Smooth muscle cell (in vitro differentiated cells): ENCODE measurements at regions not wholly inside any gene's neighbourhood (a gene's known extent, or its start where the extent isn't known, plus 50 kb on each side); places are given as distances from the start of the nearest gene placed in this dataset.

ENCODE experiments used
- DNase-seq: peaks from one replicate; lab custom pipeline; 2025; ENCODE audit not compliant: unreplicated experiment; lab: John Stamatoyannopoulos, UW
- H2AFZ ChIP-seq: fragments of 200-600 bp; sonication (generic); 2 replicates; pipeline ENCODE4 v1.6.0; 2016; ENCODE audit warnings: antibody characterized with exemption, low read depth, mild to moderate bottlenecking
- H3F3A ChIP-seq: fragments of 200-600 bp; sonication (generic); 2 replicates; pipeline ENCODE4 v1.6.0; 2017; ENCODE audit warnings: antibody characterized with exemption, low read depth
- H3K27ac ChIP-seq: fragments of 200-600 bp; sonication (generic); 2 replicates; pipeline ENCODE4 v1.5.1; 2016; ENCODE audit warnings: low read depth, mild to moderate bottlenecking
- H3K27me3 ChIP-seq: fragments of 200-600 bp; sonication (generic); 2 replicates; pipeline ENCODE4 v1.6.1; 2016; ENCODE audit warnings: low read depth, mild to moderate bottlenecking
- H3K36me3 ChIP-seq: fragments of 200-600 bp; sonication (generic); 2 replicates; pipeline ENCODE4 v1.5.1; 2016; ENCODE audit warnings: low read depth
- H3K4me1 ChIP-seq: fragments of 200-600 bp; sonication (generic); 2 replicates; pipeline ENCODE4 v1.5.1; 2016; ENCODE audit warnings: low read depth
- H3K4me2 ChIP-seq: fragments of 200-600 bp; sonication (generic); 2 replicates; pipeline ENCODE4 v1.6.0; 2016; ENCODE audit warnings: mild to moderate bottlenecking
- H3K4me3 ChIP-seq: fragments of 200-600 bp; sonication (generic); 2 replicates; pipeline ENCODE4 v1.5.1; 2016; ENCODE audit warnings: mild to moderate bottlenecking
- H3K79me2 ChIP-seq: fragments of 200-600 bp; sonication (generic); 2 replicates; pipeline ENCODE4 v1.6.0; 2016; ENCODE audit warnings: low read depth, mild to moderate bottlenecking
- H3K9ac ChIP-seq: fragments of 200-600 bp; sonication (generic); 2 replicates; pipeline ENCODE4 v1.6.0; 2016; ENCODE audit warnings: low read depth
- H3K9me3 ChIP-seq: fragments of 200-600 bp; sonication (generic); replicated peaks from 2 replicates; pipeline ENCODE4 v1.5.1; 2016; ENCODE audit warnings: low read depth
- H4K20me1 ChIP-seq: fragments of 200-600 bp; sonication (generic); 2 replicates; pipeline ENCODE4 v1.6.0; 2016; ENCODE audit warnings: low read depth
- CTCF ChIP-seq: fragments of 200-600 bp; sonication (generic); IDR thresholded peaks from 2 replicates; pipeline ENCODE4 v1.5.1; 2017; ENCODE audit warnings: borderline replicate concordance, mild to moderate bottlenecking, antibody characterized with exemption; ENCODE audit not compliant: insufficient read depth, poor library complexity, severe bottlenecking
- WGBS: methylation state at CpG from one replicate; pipeline ENCODE4 v1.1.7; 2016; ENCODE audit warnings: low lambda C conversion rate; 5-methylcytosine and 5-hydroxymethylcytosine counted together

GRCh38 chr2:149894760-149895159 lies 307.2 kb upstream of the MMADHC start:
- no peaks in the 10 kb centered on the region for H4K20me1 ChIP-seq
- no peaks in the 10 kb centered on the region for H3K79me2 ChIP-seq
- no peaks in the 10 kb centered on the region for H3K27me3 ChIP-seq
- 74% methylated on average over 5 of the region's 5 CpGs for WGBS
- no peaks in the 10 kb centered on the region for H3K36me3 ChIP-seq
- no peak overlapping the region for H3K9ac ChIP-seq
- no peaks in the 10 kb centered on the region for H3F3A ChIP-seq
- H3K27ac ChIP-seq: no peak overlapping the region
- no peak overlapping the region for H3K4me2 ChIP-seq
- no peak overlapping the region for H3K4me3 ChIP-seq
- peaks cover 5% of the 10 kb centered on the region for H3K4me1 ChIP-seq
- no peak for DNase-seq
- TF ChIP-seq CTCF: no peak
- no peak overlapping the region for H2AFZ ChIP-seq
- H3K9me3 ChIP-seq: no peaks in the 10 kb centered on the region

DNA sequence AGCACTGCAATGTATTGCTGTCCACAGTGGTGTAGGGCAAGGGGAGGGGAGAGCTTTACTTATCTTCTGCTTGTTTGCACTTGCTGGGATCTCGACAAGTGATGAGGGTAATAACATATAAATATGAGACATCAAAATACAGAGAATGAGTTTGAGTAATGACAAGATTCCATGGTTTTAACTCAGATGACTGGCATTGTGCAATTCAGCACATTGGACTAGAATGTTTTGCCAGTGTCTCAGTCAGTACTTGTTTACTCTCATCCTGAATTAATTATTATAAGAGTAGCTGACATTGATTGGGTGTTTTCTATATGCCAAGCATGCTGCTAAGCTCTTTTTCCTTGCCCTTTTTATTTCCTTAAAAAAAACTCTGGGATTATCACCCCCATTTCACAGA lies 306.7 kb upstream of the MMADHC start:
- no peak overlapping the region for H2AFZ ChIP-seq
- H3K4me2 ChIP-seq: no peak overlapping the region
- no peak overlapping the region for H3K9ac ChIP-seq
- no peaks in the 10 kb centered on the region for H3K4me1 ChIP-seq
- no peak overlapping the region for H3K4me3 ChIP-seq
- H4K20me1 ChIP-seq: no peaks in the 10 kb centered on the region
- no peaks in the 10 kb centered on the region for H3F3A ChIP-seq
- DNase-seq: no peak
- WGBS: 86% methylated on average over 1 of the region's 1 CpG
- H3K27me3 ChIP-seq: no peaks in the 10 kb centered on the region
- H3K79me2 ChIP-seq: no peaks in the 10 kb centered on the region
- no peaks in the 10 kb centered on the region for H3K36me3 ChIP-seq
- TF ChIP-seq CTCF: no peak
- no peak overlapping the region for H3K27ac ChIP-seq
- H3K9me3 ChIP-seq: no peaks in the 10 kb centered on the region

DNA sequence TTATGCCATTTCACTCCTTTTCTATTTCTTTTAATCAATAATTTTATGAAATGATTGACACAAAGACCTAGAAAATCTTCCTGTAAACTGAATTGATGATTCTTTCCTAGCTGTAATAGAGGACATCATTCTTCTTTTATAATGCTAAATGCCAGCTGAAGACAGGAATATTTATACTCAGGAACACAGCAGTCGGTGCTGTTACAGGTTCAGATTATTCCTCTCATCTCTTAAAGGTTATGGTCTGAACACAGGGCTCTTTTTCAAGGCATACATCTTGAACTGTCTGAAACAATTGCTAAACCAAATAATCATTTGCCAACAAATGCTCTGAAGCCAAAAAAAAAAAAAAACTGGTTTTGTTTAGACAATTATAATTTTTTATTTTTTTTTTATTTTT lies 305.0 kb upstream of the MMADHC start:
- WGBS: 93% methylated on average over 1 of the region's 1 CpG
- TF ChIP-seq CTCF: no peak
- H4K20me1 ChIP-seq: no peaks in the 10 kb centered on the region
- no peaks in the 10 kb centered on the region for H3F3A ChIP-seq
- no peaks in the 10 kb centered on the region for H3K27me3 ChIP-seq
- DNase-seq: no peak
- no peaks in the 10 kb centered on the region for H3K4me1 ChIP-seq
- H3K9ac ChIP-seq: no peak overlapping the region
- H3K4me3 ChIP-seq: no peak overlapping the region
- no peak overlapping the region for H2AFZ ChIP-seq
- no peaks in the 10 kb centered on the region for H3K36me3 ChIP-seq
- H3K79me2 ChIP-seq: no peaks in the 10 kb centered on the region
- H3K4me2 ChIP-seq: no peak overlapping the region
- no peak overlapping the region for H3K27ac ChIP-seq
- no peaks in the 10 kb centered on the region for H3K9me3 ChIP-seq

DNA sequence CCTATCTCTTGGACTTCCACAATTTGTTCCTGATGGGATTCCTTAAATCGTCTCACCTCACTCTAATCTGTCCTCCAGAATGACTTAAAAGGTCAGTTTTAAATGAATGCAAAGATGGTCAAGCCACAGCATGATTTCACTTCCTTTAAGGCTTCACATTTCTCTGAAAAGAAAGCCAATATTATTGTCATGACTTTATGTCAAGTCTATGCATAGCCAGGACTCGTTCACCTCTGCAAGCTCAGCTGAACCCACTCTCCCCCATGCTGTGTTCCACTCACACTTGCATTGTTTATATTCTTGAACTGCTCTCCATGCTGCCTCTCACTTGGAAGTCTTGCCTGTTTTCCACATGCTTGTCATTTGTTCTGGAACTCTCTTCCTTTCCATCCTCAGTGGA lies 298.4 kb upstream of the MMADHC start:
- H3K36me3 ChIP-seq: no peaks in the 10 kb centered on the region
- H3K9ac ChIP-seq: no peak overlapping the region
- no peak for DNase-seq
- H3K27ac ChIP-seq: no peak overlapping the region
- H3K4me1 ChIP-seq: no peaks in the 10 kb centered on the region
- H3K4me3 ChIP-seq: no peak overlapping the region
- H3K79me2 ChIP-seq: no peaks in the 10 kb centered on the region
- TF ChIP-seq CTCF: no peak
- no peaks in the 10 kb centered on the region for H3K9me3 ChIP-seq
- H3F3A ChIP-seq: no peaks in the 10 kb centered on the region
- 85% methylated on average over 2 of the region's 2 CpGs for WGBS
- no peaks in the 10 kb centered on the region for H4K20me1 ChIP-seq
- no peaks in the 10 kb centered on the region for H3K27me3 ChIP-seq
- no peak overlapping the region for H3K4me2 ChIP-seq
- H2AFZ ChIP-seq: no peak overlapping the region
